Activated CD4-positive, CD25-positive, alpha-beta regulatory T cell (primary cell): ENCODE measurements at regions not wholly inside any gene's neighbourhood (a gene's known extent, or its start where the extent isn't known, plus 50 kb on each side); places are given as distances from the start of the nearest gene placed in this dataset.
"Not testable (repeated sequence)": the region's sequence is repeated elsewhere in the genome, so short reads cannot be mapped to it uniquely, and the experiment has no call there.

Experiments
- DNase-seq, 4 experiments: peaks; one replicate each; lab custom pipeline; 2025; lab: John Stamatoyannopoulos, UW

- DNase-seq: no peak
Measured at GRCh38 chr7:149604521-149604920, 106.9 kb upstream of the ZNF746 start.

- not testable (repeated sequence) for DNase-seq
Measured at GRCh38 chr7:149600669-149601330, 103.2 kb upstream of the ZNF746 start.

GRCh38 chr7:149599636-149600206 lies 102.1 kb upstream of the ZNF746 start:
- no peak for DNase-seq

- no peak for DNase-seq
Measured at GRCh38 chr7:149598721-149599308, 101.2 kb upstream of the ZNF746 start.

GRCh38 chr7:149597789-149598188 lies 100.2 kb upstream of the ZNF746 start:
- DNase-seq: not testable (repeated sequence)

GRCh38 chr7:149595541-149595940 lies 97.9 kb upstream of the ZNF746 start:
- no peak for DNase-seq

- DNase-seq: no peak
Measured at GRCh38 chr7:149595078-149595477, 97.5 kb upstream of the ZNF746 start.

- no peak for DNase-seq
Measured at GRCh38 chr7:149588930-149589329, 91.3 kb upstream of the ZNF746 start.

- no peak for DNase-seq
Measured at GRCh38 chr7:149586646-149587645, 89.3 kb upstream of the ZNF746 start.

GRCh38 chr7:149584530-149584929 lies 86.9 kb upstream of the ZNF746 start:
- DNase-seq: no peak

- DNase-seq: no peak
Measured at GRCh38 chr7:149584009-149584408, 86.4 kb upstream of the ZNF746 start.

- no peak for DNase-seq
Measured at GRCh38 chr7:149580328-149580727, 82.7 kb upstream of the ZNF746 start.

GRCh38 chr7:149579365-149579764 lies 81.8 kb upstream of the ZNF746 start:
- DNase-seq: not testable (repeated sequence)

GRCh38 chr7:149574428-149574827 lies 76.8 kb upstream of the ZNF746 start:
- not testable (repeated sequence) for DNase-seq

GRCh38 chr7:149573519-149573918 lies 75.9 kb upstream of the ZNF746 start:
- no peak for DNase-seq

- not testable (repeated sequence) for DNase-seq
Measured at GRCh38 chr7:149572920-149573319, 75.3 kb upstream of the ZNF746 start.

GRCh38 chr7:149570784-149571183 lies 73.2 kb upstream of the ZNF746 start:
- no peak for DNase-seq

GRCh38 chr7:149569726-149570422 lies 72.3 kb upstream of the ZNF746 start:
- DNase-seq: no peak

- no peak for DNase-seq
Measured at GRCh38 chr7:149569025-149569725, 71.6 kb upstream of the ZNF746 start.

GRCh38 chr7:149568218-149568617 lies 70.6 kb upstream of the ZNF746 start:
- DNase-seq: no peak

GRCh38 chr7:149566103-149566502 lies 68.5 kb upstream of the ZNF746 start:
- DNase-seq: no peak
